ENCODE measurements at regions not wholly inside any gene's neighbourhood (a gene's known extent, or its start where the extent isn't known, plus 50 kb on each side); places are given as distances from the start of the nearest gene placed in this dataset.

DNA sequence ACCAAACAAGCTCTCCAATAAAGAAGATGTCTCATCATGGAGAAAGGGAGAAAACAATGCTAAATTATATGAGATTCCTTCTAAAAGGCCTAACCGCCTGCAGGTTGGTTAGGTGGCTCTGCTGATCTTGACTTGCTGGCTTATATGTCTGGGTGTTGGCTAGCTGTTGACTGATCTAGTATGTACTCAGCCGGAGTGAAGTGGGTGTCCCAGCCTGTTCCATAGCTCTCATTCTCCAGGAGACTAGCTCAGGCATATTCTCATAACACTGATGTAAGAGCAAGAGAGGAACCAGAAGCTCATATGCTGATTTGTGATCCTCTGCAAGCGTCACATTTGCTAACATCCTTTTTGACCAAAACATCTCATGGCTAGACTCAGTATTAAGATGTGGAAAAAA, 473.0 kb downstream of the BMP2 start:
- FAIRE-seq, result no peak
- POLR2A ChIA-PET, result no interaction called here
- CTCF ChIA-PET (ENCODE audit: low intra/inter-chr PET ratio, low total read pairs), result no interaction called here

More for the DNA sequence above, 473.0 kb downstream of the BMP2 start:
- TF ChIP-seq REXO4 (CRISPR knock-in tag; IDR thresholded peaks at IDR 0.05; ENCODE audit: borderline replicate concordance), result no peak
- TF ChIP-seq, protein P1, sequence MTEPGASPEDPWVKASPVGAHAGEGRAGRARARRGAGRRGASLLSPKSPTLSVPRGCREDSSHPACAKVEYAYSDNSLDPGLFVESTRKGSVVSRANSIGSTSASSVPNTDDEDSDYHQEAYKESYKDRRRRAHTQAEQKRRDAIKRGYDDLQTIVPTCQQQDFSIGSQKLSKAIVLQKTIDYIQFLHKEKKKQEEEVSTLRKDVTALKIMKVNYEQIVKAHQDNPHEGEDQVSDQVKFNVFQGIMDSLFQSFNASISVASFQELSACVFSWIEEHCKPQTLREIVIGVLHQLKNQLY (CRISPR knock-in tag; IDR thresholded peaks at IDR 0.05), result no peak
- TF ChIP-seq TBP (CRISPR knock-in tag; IDR thresholded peaks at IDR 0.05), result no peak
- TF ChIP-seq, protein P2, sequence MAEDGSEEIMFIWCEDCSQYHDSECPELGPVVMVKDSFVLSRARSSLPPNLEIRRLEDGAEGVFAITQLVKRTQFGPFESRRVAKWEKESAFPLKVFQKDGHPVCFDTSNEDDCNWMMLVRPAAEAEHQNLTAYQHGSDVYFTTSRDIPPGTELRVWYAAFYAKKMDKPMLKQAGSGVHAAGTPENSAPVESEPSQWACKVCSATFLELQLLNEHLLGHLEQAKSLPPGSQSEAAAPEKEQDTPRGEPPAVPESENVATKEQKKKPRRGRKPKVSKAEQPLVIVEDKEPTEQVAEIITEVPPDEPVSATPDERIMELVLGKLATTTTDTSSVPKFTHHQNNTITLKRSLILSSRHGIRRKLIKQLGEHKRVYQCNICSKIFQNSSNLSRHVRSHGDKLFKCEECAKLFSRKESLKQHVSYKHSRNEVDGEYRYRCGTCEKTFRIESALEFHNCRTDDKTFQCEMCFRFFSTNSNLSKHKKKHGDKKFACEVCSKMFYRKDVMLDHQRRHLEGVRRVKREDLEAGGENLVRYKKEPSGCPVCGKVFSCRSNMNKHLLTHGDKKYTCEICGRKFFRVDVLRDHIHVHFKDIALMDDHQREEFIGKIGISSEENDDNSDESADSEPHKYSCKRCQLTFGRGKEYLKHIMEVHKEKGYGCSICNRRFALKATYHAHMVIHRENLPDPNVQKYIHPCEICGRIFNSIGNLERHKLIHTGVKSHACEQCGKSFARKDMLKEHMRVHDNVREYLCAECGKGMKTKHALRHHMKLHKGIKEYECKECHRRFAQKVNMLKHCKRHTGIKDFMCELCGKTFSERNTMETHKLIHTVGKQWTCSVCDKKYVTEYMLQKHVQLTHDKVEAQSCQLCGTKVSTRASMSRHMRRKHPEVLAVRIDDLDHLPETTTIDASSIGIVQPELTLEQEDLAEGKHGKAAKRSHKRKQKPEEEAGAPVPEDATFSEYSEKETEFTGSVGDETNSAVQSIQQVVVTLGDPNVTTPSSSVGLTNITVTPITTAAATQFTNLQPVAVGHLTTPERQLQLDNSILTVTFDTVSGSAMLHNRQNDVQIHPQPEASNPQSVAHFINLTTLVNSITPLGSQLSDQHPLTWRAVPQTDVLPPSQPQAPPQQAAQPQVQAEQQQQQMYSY (CRISPR knock-in tag; IDR thresholded peaks at IDR 0.05), result no peak
- TF ChIP-seq NR1H2 (CRISPR knock-in tag; IDR thresholded peaks at IDR 0.05; ENCODE audit: borderline replicate concordance, low read depth), result no peak
- no peak for TF ChIP-seq PHF20 (CRISPR knock-in tag; IDR thresholded peaks at IDR 0.05)
- TF ChIP-seq, protein P3, sequence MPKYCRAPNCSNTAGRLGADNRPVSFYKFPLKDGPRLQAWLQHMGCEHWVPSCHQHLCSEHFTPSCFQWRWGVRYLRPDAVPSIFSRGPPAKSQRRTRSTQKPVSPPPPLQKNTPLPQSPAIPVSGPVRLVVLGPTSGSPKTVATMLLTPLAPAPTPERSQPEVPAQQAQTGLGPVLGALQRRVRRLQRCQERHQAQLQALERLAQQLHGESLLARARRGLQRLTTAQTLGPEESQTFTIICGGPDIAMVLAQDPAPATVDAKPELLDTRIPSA (CRISPR knock-in tag; IDR thresholded peaks at IDR 0.05; ENCODE audit: borderline replicate concordance), result no peak
- TF ChIP-seq, protein P4, sequence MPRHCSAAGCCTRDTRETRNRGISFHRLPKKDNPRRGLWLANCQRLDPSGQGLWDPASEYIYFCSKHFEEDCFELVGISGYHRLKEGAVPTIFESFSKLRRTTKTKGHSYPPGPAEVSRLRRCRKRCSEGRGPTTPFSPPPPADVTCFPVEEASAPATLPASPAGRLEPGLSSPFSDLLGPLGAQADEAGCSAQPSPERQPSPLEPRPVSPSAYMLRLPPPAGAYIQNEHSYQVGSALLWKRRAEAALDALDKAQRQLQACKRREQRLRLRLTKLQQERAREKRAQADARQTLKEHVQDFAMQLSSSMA (CRISPR knock-in tag; IDR thresholded peaks at IDR 0.05), result no peak
- no peak for TF ChIP-seq SNAPC2 (CRISPR knock-in tag; IDR thresholded peaks at IDR 0.05)
- Histone ChIP-seq H3K9me3 (ENCODE audit: low read length) (peaks cover 71% of the 10 kb centered on the region), H2AFZ (ENCODE audit: low read length) (no peak overlapping the region), H3K36me3 (replicated peaks in 1 of 2; ENCODE audit: control insufficient read depth in 1 of 2, insufficient read depth in 2 of 2, low read length in 2 of 2) (no peaks in the 10 kb centered on the region), H3K4me1 (ENCODE audit: insufficient read depth, low read length) (no peaks in the 10 kb centered on the region), H3K27ac (ENCODE audit: extremely low read length, insufficient read depth, low read length) (no peak overlapping the region), H3K79me2 (ENCODE audit: insufficient read depth, low read length) (no peaks in the 10 kb centered on the region), H3K27me3 (ENCODE audit: control insufficient read depth in 1 of 2, insufficient read depth in 2 of 2, low read length in 2 of 2) (no peaks in the 10 kb centered on the region), H3K9ac (ENCODE audit: insufficient read depth, low read depth, low read length) (no peak overlapping the region), H3K4me3 (replicated peaks in 1 of 3; ENCODE audit: insufficient read depth in 1 of 3, low read depth in 2 of 3, low read length in 3 of 3) (no peak overlapping the region), H3K4me2 (ENCODE audit: low read depth, low read length) (no peak overlapping the region), H4K20me1 (ENCODE audit: insufficient read depth, low read length) (no peaks in the 10 kb centered on the region)
- no peak for ATAC-seq
- 29% methylated on average over 3 of the region's 3 CpGs for WGBS (ENCODE audit: low lambda C conversion rate)
- in situ Hi-C loops (cut with HindIII; ENCODE audit: extremely low pct_ligation_motif_present, low pct_unique_long_range_greater_than_20kb), result no loop called here
- no TSS peak for BruUV-seq (replicated peaks)
- DNase-seq (ENCODE audit: low spot score), result no peak
- intact Hi-C loops (cut with micrococcal nuclease; ENCODE audit: unreplicated experiment), result no loop called here
